DMS153 treated with DMSO at 0.1 percent for 48 hours (cell line): ENCODE measurements at regions not wholly inside any gene's neighbourhood (a gene's known extent, or its start where the extent isn't known, plus 50 kb on each side); places are given as distances from the start of the nearest gene placed in this dataset.

Experiments
- DNase-seq: peaks from one replicate; lab custom pipeline; 2025; ENCODE audit not compliant: unreplicated experiment; lab: John Stamatoyannopoulos, UW

DNA sequence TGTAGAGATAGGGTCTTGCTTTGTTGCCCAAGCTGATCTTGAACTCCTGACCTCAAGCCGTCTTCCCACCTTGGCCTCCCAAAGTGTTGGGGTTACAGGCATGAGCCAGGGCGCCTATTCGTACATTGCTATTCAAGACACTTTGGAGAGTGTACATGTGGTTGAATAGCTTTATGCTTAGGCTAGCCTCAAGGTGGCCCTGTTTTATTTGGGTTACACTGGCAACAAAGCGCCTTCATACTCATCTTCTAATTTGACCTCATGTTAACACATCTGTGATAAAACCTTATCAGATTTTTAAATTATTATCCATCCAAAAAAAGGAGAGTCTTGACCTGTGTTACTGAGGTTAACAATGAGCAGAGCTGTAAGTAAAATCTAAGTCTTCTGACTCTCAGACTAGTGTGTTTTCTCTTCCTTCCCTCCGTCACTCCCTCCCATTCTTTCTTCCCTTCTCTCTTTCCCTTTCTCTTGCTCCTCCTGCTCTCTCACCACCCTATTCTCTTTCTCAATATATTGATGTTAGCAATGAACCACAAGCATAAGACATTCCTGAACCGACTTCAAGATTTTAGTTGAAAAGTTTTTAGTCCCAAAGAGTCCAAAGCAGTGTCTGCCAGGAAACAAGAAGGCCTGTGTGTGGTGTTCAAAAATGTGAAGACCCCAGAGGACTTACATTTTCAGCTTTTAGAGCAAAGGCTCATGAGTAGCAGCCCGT is 603.7 kb upstream of the CFAP20DC start:
- no peak for DNase-seq

DNA sequence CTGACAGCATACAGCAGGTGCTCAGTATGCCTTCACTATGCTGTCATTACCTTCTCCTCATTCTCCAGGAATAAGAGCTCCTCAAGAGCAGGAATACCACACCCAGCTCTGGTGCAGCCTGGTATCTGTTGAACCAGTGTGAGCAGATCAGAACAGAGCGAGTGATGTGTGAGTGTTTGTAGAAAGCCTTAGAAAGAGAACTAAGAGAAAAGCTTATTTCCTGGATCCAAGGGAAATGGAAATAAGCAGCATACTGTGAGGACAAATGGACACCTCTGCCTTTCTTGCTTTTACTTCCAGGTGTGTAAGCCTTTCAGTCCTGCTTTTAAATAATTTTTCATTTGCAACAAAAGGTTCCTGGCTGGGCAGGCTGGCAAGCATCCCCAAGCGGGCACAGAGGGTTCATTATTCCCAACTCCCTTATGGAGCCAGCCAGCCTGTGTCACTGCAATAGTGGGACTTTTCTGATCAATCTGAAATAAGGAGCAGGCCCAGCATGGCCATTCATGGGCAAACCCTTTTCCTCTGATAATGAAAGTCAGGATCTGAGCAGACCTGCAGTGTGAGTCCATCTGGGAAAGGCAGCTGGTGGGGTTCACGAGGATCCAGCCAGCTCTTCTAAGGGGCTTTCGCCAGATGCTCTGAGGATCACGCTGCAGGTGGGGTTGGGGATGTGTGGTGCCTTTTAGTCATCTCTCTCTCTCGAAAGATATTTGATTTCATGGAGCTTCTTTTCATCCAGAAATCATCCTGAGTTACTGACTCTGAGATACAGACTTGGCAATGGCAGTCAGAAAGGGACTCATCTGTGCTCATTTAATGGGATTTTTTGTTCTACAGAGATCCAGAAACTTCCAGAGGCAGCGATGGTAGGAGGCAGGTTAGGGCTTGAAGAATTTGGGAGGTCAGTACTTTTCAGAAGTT is 594.9 kb upstream of the CFAP20DC start:
- DNase-seq = no peak

- no peak for DNase-seq
Measured at GRCh38 chr3:59641169-59641899, 591.5 kb upstream of the CFAP20DC start.

DNA sequence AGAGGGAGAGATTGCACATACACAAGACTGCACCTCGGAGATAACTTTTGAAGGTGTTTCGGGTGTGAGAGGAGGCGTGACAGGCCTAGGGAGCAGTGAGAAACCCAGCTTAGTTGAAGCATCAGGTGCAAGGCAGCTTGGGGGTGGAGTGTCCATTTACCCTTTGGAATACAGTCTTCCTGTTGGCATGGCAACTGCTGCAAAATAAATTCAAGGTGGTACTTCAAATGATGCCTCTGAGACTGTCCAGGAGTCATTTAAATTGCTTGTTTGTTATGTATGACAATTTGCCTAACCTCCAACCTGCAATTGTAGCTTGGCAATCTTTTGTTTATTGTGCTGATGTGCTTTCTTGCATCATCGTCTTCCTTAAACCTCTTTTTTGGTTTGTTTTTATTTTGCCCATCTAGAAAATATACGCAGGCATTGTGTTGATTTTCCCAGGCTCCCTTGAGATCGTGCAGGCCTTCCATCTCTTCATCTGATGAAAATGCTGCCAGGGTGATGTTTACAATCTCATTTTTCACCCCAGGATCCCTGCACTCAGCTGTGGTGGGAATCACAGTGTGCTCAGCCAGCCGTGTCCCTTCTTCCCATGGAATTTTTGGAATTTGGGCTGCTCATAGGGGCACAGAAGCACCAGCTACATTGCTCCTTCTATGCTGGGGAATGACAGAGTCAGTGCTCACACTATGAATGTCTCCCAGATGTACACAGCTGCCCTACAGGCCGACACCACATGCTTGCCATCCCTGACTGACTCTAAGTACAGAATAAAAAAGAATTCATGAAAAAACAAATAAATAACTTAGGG is 583.1 kb upstream of the CFAP20DC start:
- no peak for DNase-seq

DNA sequence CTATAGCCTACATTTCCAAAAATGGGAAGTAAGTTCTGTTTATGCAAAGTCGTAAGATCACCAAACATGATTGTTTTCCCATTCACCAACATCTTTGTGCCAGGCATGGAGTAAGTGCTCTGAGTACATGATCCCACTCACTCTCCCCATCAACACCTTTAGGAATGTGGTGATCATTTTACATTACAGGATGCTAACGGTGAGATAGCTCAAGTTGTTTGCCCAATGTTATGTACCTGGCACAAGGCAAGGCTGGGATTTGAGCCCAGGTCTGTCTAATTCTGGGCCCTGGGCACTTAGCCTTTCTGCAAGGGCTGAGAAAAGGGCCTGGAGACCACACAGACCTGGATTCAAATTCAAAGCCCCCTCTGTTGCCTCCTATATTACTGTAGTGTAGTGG is 581.7 kb upstream of the CFAP20DC start:
- DNase-seq = no peak

- no peak for DNase-seq
Measured at GRCh38 chr3:59621037-59621436, 571.2 kb upstream of the CFAP20DC start.

- DNase-seq = no peak
Measured at GRCh38 chr3:59620325-59620724, 570.5 kb upstream of the CFAP20DC start.

GRCh38 chr3:59612444-59612715 is 562.6 kb upstream of the CFAP20DC start:
- DNase-seq = no peak

- DNase-seq = no peak
Measured at GRCh38 chr3:59611649-59612443, 562.0 kb upstream of the CFAP20DC start.

DNA sequence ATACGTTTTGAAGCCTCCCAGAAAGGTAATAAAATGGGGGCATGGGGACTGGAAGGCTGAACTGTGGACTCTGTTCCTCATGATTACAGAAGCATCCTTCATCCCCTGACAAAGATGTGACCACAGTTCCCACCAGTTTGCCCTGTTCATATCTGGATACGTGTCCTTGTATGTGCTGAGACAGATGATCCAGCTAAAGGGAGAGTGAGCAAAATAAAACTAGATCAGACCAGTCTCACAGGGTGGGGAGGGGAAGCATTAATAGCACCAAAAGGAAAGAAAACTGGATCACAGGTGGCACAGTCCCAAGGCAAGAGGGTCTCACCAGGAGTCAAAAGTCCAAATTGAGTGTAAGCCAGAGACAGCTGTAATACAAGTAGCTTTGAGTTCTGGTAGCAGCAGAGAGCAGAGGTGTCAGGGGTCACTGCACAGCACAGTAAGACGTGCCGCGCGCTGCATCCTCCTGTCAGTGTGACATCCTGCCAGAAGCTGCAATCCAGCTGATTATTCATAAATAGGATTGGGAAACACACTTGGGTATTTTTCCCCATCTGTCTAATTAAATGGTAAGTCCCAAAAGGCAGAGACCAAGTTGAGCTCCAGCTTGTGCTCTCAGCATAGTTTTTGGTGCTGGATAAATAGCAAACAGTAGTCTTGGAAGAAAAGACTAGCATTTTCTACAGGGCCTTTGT is 560.0 kb upstream of the CFAP20DC start:
- no peak for DNase-seq

DNA sequence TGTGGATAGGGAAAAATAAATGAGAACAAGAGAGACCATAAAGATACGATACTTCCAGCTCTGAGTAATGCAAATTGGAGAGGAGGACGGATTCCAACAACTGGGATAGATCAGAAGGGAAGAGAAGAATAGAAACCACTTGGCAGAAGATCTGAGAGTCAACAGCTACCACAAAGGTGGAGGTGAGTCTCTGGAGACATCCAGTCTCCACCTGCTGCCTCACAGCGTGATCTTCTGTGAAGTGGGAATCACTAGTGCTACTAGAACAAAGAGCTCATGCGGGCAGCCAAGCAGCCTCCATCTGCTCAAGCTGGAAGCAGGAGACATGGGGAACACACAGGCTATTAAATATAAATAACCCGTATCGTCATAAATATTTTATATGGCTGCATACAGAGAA is 558.5 kb upstream of the CFAP20DC start:
- peak; percentile 49 for DNase-seq

DNA sequence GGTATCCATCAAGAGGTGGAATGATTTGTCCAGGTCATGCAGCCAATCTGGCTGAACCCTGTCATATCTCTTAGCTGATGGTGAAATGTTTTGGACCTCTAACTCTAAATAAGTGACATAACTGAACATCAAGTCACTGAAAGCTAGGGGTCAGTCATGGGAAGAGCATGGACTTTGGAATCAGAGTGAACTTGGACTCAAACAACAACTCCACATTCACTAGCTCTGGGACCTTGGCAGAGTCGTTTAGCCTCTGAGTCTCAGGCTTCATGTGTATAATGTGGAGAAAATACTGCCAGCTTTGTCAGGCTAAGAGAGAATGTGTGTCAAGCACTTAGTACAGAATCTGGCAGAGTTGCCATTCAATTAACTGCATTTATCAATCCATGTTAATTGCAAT is 557.8 kb upstream of the CFAP20DC start:
- no peak for DNase-seq

DNA sequence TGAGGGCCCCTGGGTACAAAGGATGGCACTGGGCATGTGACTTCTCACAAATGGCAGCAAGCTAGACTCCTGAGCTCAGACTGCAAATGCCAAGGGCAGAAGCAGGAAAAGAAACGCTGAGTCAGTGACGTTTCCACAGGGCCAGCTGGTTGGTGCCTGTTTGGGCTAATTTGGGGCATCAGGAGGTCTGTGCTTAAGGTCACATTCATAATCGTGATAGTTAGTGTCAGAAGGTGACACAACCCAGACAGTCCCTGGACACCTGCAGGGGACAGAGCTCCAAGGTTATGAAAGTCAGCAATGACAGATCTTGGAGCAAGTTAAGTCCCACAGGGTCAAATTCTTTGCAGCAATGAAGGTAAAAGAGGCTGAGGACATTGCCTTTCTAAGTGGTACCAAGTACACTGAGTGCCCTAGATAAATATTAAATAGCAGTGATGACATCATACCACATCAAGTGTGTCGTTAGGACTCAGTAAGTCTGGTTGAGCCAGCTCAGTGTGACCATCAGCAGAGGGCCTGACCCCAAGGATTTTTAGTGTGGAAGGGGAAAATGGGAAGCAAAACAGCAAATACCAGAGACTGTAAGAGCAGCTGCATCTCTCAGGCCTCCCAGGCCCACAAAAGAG is 556.9 kb upstream of the CFAP20DC start:
- DNase-seq = no peak

- DNase-seq = peak; percentile 22
Measured at GRCh38 chr3:59605944-59606534, 556.2 kb upstream of the CFAP20DC start.

DNA sequence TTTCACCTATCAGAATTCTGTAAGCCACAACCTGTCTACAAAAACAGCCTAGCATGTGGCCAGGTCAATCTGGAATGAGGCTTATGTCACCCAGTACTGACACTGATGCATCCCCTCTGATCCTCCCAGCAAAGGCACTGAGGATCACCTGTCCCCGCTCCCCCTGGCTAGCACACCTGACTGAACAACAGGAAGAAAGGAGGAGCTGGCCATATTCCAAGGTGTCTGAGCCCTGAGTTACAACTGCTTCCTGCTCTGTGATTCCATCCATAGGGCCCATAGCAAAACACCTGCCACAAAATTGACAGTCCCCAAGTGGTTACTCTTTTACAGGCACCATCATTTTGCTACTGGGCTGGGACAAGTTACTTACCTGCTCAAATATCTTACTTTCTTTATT is 555.5 kb upstream of the CFAP20DC start:
- DNase-seq = peak; percentile 77

DNA sequence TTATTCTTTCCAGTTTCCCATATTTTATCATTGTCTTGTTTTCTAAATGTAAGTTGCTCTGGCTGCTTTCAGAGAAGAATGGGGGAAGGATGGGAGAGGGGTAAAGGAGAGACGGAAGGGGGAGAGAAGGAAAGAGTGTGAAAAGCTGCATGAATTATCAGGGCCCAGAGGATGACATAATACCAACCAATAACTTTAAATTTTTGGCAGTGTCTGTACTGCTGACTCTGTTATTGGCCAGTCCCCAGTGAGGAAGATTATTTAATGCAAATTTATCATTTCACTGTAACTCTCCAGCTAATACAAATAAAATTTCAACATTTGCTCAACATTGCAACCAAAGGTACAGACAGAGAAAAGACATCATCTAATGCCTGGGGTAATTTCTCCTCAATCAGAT is 551.7 kb upstream of the CFAP20DC start:
- no peak for DNase-seq

- no peak for DNase-seq
Measured at GRCh38 chr3:59600631-59601030, 550.8 kb upstream of the CFAP20DC start.

GRCh38 chr3:59596741-59597140 is 546.9 kb upstream of the CFAP20DC start:
- no peak for DNase-seq

DNA sequence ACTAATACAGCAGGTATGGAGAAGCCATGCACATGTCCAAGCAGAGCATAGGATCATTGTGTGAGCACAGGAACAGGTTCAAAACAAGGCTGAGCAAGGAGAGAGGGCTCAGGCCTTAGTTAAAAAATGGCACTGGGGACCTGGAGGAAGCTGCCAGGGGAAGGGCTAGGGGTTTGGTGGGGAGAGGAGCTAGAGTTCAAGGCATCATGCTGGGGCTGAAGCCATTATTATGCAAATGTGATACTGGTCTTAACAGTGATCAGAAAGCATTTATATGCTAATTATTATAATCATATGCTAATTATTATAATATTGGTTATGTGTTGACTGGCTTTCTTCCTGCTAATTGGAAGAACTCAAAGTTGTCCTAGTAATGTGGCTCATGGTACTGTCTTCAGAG is 546.0 kb upstream of the CFAP20DC start:
- no peak for DNase-seq
